ENCODE measurements at regions not wholly inside any gene's neighbourhood (a gene's known extent, or its start where the extent isn't known, plus 50 kb on each side); places are given as distances from the start of the nearest gene placed in this dataset.
"Not testable (repeated sequence)": the region's sequence is repeated elsewhere in the genome, so short reads cannot be mapped to it uniquely, and the experiment has no call there.

GRCh38 chr19:28619816-28620429 is 593.0 kb downstream of the UQCRFS1 start:
- DNase-seq (ENCODE audit: low spot score) = no peak

- DNase-seq (ENCODE audit: low spot score) = no peak
Observed at GRCh38 chr19:28618504-28618903, 594.4 kb downstream of the UQCRFS1 start.

DNA sequence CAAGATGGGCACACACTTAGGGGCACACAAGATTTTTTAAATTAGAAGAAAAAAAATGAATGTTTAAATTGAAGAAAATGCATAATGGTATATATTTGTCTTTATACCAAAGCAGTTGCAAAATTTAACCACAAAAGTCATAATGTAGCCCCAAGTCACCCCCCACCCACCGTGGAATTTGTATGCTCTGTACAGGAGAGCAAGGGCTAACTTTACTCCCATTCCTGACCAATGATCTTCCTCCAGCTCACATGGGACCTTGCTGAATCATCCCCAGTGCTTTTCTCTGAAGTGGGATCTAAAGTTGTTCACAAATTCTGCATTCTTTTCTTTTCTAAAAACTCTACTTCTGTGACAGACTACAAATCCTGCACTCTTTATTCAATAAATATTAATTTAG is 597.0 kb downstream of the UQCRFS1 start:
- DNase-seq (ENCODE audit: low spot score) = no peak

GRCh38 chr19:28615546-28615916 is 597.4 kb downstream of the UQCRFS1 start:
- no peak for DNase-seq (ENCODE audit: low spot score)

GRCh38 chr19:28614634-28615545 is 598.1 kb downstream of the UQCRFS1 start:
- DNase-seq (ENCODE audit: low spot score) = no peak

DNA sequence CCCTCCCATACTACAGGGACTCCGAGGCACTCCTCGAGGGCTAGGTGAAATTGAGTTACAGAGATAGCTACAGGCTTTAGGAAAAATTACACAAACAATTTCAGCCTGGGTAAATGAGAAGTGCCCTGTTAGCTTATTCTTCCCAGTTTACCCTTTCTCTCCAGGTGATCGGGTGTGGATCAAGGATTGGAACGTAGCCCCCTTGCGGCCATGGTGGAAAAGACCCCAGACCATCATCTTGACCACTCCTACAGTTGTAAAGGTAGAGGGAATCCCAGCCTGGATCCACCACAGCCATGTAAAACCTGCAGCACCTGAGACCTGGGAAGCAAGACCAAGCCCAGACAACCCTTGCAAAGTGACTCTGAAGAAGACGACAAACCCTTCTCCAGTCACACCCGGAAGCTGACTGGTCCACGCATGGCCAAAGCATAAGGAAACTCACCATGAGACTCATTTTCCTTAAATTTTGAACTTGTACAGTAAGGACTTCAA is 600.6 kb downstream of the UQCRFS1 start:
- DNase-seq (ENCODE audit: low spot score) = no peak

DNA sequence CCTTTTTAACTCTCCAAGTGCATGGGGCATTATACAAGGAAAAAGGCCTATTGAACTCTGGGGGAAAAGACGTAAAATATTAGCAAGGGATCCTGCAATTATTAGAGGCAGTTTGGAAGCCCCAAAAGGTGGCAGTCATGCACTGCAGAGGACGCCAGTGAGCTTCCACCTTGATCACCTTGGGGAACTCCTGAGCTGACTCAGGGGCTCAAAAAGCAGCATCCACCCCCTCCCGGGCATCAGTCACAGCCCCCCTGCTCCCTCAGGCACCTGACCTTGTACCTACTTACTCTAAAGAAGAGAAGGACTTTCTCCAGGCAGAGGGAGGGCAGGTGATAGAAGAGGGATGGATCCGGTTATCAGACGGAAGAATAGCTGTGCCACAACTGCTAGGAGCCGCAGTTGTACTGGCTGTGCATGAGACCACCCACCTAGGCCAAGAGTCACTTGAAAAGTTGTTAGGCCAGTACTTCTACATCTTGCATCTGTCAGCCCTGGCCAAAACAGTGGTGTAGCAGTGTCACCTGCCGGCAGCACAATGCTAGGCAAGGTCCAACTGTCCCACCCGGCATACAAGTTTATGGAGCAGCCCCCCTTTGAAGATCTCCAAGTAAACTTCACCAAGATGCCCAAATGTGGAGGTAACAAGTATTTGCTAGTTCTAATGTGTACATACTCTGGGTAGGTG is 601.6 kb downstream of the UQCRFS1 start:
- not testable (repeated sequence) for DNase-seq (ENCODE audit: low spot score)

GRCh38 chr19:28610731-28611130 is 602.2 kb downstream of the UQCRFS1 start:
- no peak for DNase-seq (ENCODE audit: low spot score)

- DNase-seq (ENCODE audit: low spot score) = no peak
Observed at GRCh38 chr19:28609944-28610343, 603.0 kb downstream of the UQCRFS1 start.

GRCh38 chr19:28609091-28609755 is 603.7 kb downstream of the UQCRFS1 start:
- DNase-seq (ENCODE audit: low spot score) = no peak

DNA sequence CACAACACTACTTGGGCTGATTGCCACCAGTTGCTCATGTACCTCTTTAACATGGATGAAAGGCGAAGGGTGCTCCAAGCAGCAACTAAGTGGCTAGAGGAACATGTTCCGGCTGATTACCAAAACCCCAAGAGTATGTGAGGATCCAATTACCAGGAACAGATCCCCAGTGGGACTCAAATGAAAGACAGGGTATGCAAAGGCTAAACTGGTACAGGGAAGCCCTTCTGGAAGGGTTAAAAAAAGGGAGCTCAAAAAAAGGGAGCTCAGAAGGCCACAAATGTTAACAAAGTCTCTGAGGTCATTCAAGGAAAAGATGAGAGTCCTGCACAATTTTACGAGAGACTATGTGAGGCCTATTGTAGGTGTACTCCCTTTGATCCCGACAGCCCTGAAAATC is 604.7 kb downstream of the UQCRFS1 start:
- no peak for DNase-seq (ENCODE audit: low spot score)

- DNase-seq (ENCODE audit: low spot score) = no peak
Observed at GRCh38 chr19:28607066-28607583, 605.8 kb downstream of the UQCRFS1 start.

DNA sequence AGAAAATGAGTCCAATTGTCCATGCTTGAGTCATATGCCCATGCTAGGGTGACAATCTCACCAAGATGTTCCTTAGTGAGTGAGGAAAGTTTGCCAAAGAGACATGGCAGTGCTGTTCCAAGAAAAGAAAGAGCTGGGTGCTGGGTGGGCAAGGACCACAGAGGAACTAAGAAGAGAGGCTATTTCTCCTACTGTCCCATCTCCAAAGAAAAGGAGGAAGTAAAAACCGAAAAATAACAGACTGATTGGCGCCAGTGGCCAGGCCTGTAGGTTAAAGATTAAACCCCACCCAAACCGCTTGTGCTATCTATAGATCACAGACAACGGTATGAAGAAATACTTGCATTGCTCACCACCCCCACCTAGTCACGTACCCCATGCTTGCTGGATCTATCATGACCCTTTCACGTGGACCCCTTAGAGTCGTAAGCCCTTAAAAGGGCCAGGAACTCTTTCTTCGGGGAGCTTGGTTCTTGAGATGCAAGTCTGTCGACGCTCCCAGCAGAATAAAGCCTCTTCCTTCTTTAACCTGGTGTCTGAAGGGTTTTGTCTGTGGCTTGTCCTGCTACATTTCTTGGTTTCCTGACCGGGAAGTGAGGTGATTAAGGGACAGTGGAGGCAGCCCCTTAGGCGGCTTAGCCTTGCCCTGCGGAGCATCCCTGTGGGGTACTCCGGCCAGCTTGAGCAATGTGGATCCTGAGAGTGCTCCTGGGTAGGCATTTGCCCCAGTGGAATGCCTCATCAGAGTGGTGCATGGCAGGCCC is 606.5 kb downstream of the UQCRFS1 start:
- DNase-seq (ENCODE audit: low spot score) = no peak

DNA sequence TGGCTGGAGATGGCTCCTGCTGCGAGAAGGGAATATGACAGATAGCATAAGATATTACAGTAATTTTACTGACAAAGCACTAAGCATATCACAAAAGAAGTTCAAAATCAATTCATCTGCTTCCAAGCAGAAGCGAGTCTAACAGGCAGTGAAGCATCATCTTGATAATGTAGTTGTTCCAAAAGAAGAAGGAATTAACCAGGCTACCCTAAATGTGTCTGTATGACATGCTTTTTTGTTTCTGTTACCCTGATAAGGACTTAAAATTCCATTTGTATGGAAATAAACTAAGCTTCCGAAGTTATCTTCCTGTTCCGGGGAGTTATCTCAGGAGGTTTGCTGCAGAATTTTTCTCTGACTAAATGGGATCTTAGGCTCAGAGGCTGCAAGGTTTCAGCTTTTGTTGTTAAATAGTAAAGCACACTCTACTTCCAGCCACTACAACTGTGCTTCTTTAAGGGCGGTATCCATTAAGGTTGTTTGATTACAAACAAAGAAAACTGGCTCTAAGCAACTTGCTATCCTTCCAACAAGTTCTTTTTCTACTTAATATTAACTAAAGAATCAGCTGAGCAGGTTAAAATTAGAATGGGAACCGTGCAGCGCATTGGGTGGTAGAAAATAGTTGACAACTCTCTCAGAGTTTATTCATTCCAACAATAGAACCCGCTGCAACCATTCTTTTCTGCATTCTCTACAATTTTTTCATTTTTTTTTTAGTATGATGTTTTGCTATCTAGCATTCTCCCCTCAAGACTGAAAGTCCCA is 607.3 kb downstream of the UQCRFS1 start:
- no peak for DNase-seq (ENCODE audit: low spot score)

DNA sequence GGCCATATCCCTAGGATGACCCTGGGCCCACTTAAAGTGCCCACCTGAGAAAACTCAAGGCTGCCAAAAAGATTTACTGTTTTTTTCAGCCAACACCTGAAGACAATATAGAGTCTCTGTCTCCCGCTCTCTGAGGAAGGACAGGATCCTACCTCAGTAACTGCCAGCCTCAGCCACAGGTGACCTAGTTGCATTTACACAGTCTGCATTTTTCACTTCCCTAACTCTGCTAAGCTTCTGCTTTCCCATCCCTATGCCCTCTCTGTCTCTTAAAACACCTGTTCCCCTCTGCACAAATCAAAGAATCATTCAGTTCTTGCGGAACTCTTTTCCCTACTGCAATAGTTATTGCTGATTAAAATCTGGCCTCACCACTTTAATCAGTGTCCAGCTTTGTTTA is 609.5 kb downstream of the UQCRFS1 start:
- DNase-seq (ENCODE audit: low spot score) = no peak

DNA sequence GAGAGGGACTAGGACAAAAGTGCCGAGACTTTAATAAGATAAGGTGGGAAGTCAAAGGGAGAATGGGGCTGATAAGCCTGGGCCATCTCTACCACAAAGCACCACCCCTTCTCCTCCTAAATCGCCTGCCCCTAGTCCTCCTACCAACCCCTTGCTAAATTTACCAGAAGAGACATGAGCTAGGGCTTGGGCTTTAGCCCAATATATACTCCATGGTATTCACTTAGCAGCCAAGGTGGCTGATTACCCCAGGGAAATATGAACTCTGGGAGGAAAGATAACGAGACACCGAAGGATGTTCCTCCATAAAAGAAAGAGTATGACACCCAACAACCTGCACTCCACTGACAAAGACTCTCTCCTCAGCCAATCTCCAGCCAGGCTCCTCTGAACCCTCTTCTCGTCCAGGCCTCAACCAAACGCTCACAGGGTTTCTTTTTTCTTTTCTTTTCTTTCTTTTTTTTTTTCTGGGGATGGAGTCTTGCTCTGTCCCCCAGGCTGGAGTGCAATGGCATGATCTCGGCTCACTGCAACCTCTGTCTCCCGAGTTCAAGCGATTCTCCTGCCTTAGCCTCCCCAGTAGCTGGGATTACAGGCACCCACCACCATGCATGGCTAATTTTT is 610.2 kb downstream of the UQCRFS1 start:
- no peak for DNase-seq (ENCODE audit: low spot score)

DNA sequence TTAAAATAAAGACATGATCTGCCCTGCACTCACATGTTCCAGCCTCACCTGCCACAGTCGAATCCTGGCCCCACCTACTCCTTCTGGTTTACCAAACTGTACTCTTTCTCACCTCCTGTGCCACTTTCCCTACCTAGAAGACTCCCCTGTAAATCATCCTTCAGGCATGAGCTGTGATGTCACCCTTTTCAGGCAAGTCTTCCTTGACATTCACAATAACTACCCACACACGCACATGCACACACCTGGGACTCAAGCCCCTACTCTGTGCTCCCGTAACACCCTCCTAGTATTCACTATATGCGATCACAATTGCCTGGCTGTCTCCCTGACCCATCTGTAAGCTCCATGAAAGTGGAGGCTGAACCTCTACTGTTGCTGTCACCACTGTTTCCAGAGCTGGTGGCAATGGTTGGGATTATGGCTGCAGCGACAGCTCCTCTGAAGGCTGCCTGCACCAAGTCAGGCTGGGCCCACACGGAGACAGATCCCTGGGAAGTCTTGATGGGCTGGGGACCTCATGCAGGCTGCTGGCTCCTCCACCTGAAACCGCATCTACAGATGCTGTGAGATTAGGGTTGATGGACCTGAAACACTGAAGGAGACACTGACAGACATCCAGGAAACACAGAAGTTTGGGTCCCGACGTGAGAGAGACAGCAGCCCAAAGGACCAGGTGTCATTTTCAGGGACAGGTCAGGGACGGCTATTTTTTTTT is 611.1 kb downstream of the UQCRFS1 start:
- no peak for DNase-seq (ENCODE audit: low spot score)

DNA sequence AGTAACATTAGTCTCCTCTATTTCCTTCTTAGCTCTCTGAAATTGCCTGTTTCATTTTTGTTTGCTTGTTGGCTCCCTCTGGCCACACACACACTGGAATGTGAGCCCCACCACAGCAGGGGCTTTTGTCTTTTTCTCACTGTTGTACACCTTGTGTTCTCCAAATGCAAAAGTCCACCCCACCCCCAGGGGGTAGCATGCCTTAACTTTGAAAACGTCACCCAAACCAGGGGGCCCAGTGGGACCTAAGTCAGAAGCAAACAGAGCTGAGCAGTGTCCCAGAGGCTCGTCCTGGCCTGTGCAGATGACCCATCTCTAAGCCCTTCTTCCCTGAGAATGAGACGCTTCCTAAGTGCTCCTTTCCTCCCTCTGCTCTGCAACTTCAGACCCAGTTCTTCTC is 614.1 kb downstream of the UQCRFS1 start:
- no peak for DNase-seq (ENCODE audit: low spot score)

DNA sequence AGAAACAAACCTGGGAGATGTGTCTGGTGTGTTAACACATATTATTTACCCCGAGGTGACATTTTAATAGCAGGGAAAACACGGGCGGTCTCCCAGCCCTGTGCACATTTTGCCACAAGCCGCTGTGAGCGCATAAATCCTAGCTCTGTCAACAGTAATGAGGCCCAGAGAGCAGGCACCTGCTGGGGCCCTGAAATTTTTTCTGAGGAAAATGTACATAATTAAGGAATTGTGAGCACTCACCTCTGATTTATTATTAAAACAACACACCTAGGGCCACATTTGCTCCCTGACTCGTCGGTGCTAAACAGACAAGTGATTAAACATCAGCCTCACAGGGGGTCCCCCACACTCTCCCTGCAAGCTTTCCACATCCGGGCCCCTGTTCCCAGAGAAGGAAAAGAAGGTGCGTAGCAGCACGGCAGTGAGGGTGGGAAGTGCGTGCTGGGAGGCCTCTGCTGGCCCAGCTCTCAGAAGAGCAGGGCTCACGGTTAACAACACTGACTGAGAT is 616.3 kb downstream of the UQCRFS1 start:
- no peak for DNase-seq (ENCODE audit: low spot score)
